ENCODE measurements at regions not wholly inside any gene's neighbourhood (a gene's known extent, or its start where the extent isn't known, plus 50 kb on each side); places are given as distances from the start of the nearest gene placed in this dataset.

DNA sequence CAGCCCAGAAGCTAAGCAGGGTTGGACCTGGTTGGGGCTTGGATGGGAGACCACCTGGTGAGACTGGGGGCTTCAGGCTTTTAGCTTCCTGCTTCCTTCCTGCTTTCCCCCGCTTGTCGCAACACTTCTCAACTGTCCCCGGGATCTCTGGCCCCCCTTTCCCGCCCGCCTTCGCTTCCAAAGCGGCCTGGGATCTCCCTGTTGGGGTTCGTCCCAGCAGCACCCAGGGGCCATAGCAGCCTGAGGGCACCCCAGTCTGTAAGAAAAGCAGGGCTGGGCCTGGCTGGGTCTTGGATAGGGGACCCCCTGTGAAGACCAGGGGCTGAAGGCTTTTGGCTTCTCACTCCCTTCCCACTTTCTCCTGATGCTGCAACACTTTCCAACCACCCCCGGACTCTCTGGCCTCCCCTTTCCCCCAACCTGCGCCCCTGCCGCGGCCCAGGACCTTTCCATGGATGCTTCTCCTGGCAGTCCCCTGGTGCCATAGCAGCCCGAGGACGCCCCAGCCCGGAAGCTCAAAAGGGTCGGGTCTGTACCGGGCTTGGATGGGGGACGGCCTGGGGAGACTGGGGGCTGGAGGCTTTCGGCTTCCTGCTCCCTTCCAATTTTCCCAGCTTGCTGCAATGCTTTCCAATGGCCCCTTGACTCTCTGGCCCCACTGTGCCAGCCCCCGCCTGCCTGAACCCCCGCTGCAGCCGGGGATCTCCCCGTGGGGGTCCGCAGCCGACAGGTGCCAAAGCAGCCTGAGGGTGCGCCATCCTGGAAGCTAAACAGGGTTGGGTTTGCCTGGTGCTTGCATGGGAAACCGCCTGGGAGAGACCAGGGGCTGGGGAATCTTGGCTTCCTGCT lies 2276.2 kb downstream of the TP53TG3F start:
- DNase-seq = no peak

DNA sequence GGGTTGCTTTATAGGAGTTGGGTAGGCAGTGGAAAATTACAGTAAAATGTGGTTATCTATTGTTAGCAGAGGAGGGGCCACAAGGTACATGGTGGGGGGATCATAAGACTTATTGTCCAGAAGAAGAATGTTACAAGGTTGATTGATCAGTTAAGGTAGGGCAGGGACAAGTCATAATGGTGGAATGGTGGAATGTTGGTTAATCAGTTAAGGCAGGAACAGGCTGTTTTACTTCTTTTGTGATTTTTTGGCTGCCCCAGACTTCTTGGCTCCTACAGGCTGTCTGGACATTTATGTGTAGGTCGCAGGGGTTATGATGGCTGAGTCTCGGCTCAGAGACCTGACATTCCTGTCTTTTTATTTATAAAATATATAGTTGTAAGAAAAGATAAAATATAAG lies 2277.1 kb downstream of the TP53TG3F start:
- DNase-seq = no peak

DNA sequence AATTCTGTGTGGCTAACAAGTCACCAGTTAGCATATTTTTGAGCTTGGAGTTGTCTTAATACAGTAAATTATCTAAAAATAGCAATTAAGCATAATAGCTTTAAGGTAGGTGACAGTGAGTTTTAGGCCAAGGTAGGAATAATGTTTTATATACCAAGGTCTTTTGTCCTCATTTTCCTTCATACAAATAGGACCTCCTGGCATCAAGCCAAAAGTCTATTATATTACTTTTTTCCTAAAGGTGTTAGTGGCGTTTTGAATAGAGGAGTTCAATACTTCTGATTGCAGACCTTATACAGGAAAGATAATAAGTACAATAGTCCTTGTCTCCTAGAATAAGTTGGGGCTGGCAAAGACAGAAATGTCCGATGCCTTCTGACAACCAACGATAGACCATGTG lies 2277.7 kb downstream of the TP53TG3F start:
- DNase-seq = no peak

DNA sequence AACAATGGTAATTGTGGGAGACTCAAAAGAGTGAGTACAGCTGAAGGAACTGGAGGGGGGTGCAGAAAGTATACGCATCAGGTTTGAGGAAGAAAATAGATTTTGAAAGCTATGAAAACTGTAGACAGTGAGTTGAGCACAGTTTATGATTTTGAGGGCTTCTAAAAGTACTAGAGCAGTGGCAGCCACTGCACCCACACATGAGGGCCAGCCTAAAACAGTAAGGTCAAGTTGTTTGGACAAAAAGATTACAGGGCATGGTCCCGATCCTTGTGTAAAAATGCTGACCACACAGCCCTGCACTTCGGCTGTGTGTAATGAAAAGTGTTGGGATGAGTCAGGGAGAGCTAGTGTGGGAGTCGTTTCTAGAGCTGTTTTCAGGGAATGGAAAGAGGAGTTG lies 2282.1 kb downstream of the TP53TG3F start:
- DNase-seq = no peak

DNA sequence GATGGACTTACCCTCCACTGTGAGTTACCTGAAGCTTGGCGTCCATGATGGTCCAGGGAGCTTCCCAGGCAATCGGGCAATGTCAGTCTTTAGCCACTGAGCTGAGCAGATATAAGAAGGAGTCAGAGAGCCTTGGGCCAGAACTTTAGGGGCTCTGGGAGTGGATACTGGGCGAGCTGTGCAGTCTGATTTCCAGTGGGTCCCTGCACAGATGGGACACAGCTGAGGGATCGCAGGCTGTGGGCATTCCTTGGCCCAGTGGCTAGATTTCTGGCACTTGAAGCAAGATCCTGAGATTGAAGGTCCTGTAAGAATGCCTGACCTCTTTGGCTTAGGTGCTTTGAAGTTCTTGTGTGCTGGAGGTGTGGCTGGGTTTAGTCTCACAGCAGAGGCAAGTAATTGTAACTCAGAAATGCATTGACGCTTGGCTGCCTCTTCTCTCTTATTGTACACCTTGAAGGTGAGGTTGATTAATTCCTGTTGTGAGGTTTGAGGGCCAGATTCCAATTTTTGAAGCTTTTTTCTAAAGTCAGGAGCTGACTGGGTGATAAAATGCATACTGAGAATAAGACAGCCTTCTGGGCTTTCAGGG lies 2283.8 kb downstream of the TP53TG3F start:
- no peak for DNase-seq

DNA sequence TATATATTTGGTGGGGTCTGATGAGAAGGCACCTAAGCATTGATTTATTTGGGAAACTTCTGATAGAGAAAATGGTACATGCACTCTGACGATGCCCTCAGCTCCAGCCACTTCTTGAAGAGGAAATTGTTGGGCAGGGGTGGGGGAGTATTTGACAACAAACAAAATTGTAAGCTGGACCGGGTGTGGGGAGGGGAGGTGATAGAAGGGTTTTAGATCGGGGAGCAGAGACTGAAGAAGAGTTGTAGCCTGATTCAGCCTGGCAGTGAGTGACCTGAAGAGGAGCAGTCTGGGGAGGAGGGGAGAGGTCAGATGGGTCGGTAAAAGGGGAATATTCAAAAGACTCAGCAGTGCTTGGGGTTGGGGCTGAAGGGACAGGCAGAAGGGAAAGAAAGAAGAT lies 2284.7 kb downstream of the TP53TG3F start:
- no peak for DNase-seq

DNA sequence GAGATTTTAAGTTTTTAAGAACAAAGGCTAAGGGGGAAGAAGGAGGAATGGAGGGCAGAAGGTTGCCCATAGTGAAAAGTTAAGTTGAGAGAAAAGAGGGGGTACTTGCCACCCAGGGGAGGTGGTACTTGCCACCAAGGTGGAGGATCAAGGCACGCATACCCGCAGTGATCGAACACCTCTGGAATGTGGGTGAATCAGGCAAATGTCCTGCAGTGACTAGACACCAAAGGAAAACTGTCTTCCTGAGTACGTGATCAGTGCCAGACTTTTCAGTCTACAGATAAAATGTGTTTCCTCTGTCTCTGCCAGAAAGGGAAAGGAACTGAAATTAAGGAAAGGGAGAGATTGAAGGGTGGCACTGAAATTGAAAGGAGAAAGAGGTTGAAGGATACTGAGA lies 2285.3 kb downstream of the TP53TG3F start:
- no peak for DNase-seq

DNA sequence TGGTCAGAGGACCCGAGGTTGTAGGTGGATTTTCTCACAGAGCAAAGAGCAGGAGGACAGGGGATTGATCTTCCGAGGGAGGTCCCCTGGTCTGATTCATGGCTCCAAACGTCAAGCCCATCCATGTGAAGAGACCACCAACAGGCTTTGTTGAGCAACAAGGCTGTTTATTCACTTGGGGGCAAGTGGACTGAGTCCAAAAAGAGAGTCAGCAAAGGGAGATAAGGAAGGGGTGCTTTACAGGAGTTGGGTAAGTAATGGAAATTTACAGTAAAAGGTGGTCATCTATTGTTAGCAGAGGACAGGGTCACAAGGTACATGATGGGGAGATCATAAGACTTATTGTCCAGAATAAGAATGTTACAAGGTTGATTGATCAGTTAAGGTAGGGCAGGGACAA lies 2285.8 kb downstream of the TP53TG3F start:
- no peak for DNase-seq

DNA sequence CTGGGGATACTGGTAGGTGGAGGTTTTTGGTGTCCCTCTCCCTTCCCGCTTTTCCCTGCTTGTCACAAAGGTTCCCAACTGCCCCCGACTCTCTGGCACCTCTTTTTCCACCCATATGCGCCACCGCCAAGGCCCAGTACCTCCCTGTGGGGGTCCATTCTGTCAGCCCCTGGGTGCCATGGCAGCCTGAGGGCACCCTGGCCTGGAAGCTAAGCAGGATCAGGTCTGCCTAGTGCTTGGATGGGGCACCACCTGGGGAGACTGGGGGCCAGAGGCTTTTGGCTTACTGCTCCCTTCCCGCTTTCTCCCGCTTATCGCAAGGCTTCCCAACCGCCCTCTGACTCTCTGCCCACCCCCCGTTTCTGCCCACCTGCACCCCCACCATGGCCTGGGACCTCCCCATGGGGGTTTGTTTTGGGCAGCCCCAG lies 2286.4 kb downstream of the TP53TG3F start:
- no peak for DNase-seq

DNA sequence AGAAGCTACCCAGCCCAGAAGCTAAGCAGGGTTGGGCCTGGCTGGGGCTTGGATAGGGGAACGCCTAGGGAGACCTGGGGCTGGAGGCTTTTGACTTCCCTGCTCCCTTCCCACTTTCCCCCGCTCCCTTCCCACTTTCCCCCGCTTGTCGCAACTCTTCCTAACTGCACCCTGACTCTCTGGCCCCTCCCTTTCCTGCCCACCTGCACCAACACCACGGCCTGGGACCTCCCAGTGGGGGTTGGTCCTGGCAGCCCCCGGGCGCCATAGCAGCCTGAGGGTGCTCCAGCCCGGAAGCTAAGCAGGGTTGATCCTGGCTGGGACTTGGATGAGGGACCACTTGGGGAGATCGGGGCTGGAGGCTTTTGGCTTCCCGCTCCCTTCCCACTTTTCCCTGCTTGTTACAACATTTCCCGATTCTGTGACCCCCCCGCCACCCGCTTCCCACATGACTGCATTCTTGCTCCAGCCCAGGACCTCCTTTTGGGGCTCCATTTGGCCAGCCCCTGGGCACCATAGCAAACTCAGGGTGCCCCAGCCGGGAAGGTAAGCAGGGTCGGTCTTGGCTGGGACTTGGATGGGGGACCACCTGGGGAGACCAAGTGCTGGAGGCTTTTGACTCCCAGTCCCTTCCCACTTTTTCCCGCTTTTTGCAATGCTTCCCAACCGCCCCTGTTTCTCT lies 2287.0 kb downstream of the TP53TG3F start:
- no peak for DNase-seq

DNA sequence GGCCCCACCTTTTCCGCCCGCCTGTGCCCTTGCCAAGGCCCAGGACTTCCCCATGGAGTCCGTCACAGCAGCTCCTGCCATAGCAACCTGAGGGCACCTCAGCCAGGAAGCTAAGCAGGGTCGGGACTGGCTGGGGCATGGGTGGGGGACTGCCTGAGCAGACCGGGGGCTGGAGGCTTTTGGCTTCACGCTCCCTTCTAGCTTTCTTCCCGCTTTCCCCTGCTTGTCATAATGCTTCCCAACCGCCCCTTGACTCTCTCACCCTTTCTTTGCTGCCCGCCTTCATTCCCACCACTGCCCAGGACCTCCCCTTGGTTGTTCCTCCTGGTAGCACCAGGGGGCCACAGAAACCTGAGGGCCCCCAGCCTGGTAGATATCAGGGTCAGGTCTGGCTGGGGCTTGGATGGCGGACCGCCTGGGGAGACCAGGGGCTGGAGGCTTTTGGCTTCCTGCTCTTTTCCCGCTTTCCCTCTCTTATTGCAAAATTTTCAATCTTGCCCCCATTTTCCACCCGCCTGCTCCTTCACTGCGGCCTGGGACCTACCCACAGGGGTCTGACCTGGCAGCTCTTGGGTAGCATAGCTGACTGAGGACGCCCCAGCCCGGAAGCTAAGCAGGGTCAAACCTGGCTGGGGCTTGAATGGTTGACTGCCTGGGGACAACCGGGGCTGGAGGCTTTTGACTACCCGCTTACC lies 2287.7 kb downstream of the TP53TG3F start:
- DNase-seq = no peak

DNA sequence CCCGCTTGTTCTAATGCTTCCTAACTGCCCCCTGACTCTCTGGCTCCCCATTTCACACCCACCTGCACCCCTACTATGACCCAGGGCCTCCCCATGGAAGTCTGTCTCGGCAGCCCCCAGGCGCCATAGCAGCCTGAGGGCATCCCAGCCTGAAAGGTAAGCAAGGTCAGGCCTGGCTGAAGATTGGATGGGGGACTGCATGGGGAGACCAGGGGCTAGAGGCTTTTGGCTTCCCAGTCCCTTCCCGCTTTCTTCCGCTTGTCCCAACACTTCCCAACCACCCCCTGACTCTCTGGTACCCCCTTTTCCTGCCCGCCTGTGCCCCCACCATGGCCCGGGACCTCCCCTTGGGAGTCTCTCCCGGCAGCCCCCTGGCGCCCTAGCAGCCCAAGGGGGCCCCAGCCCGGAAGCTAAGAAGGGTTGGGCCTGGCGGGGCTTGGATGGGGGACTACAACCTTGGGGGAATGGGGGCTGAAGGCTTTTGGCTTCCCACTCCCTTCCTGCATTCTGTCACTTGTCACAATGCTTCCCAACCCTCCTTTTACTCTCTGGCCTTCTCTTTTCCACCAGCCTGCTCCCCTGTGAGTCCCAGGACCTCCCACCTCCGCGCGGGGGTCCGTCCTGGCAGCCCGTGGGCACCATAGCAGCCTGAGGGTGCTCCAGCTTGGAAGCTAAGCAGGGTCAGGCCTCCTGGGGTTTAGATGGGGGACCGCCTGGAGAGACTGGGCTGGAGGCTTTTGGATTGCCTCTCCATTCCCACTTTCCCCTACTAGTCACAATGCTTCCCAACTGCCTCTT lies 2288.4 kb downstream of the TP53TG3F start:
- no peak for DNase-seq

DNA sequence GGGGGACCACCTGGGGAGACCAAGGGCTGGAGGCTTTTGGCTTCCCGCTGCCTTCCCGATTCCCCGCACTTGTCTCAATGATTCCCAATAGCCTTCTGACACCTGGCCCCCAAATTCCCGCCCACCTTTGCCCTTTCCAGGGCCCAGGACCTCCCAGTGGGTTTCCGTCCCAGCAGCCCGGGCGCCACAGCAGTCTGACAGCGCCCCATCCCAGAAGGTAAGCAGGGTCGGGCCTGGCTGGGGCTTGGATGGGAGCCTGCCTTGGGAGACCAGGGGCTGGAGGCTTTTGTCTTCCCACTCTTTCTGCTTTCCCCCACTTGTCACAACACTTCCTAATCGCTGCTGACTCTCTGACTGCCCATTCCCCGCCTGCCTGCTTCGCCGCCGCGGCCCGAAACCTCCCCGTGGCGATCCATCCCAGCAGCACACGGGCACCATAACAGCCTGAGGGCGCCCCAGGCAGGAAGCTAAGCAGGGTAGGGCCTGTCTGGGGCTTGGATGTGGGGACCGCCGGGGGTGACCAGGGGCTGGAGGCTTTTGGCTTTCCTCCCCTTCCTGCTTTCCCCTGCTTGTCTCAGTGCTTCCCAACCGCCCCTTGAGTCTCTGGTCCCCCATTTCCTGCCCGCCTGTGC lies 2289.3 kb downstream of the TP53TG3F start:
- no peak for DNase-seq

DNA sequence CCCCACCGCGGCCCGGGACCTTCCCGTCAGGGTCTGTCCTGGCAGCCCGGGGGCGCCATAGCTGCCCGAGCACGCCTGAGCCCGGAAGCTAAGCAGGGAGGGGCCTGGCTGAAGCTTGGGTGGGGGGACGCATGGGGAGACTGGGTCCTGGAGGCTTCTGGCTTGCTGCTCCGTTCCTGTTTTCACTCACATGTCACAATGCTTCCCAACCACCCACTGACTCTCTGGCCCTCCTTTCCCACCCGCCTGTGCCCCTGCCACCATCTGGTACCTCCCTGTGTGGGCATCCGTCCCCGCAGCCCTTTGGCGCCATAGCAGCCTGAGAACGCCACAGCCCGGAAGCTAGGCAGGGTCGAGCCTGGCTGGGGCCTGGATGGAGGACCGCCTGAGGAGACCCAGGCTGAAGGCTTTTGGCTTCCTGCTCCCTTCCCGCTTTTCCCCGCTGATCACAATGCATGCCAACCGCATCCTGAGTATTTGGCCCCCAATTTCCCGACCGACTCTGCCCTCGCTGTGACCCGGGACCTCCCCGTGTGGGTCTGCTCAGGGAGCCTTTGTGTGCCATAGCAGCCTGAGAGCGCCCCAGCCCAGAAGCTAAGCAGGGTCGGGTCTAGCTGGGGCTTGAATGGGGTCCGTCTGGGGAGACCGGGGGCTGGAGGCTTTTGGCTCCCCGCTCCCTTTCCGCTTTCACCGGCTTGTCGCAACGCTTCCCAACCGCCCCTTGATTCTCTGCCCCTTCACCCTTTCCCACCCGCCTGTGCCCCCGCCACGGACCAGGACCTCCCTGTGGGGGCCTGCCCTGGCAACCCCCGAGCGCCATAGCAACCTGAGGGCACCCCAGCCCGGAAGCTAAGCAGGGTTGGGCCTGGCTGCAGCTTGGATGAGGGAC lies 2290.1 kb downstream of the TP53TG3F start:
- DNase-seq = no peak

DNA sequence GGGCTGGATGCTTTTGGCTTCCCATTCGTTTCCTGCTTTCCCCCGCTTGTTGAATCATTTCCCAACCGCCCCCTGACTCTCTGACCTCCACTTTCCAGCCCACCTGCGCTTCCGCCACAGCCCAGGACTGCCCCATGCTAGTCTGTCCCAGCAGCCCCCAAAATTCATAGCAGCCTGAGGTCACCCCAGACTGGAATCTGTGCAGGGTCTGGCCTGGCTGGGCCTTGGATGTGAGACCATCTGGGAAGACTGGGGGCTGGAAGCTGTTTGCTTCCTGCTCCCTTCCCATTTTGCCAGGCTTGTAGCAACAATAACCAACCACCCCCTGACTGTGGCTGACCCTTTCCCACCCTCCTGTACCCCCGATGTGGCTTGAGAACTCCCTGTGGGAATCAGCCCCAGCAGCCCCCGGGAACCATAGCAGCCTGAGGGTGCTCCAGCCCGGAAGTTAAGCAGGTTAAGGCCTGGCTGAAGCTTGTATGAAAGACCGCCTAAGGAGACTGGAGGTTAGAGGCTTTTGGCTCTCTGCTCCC lies 2290.8 kb downstream of the TP53TG3F start:
- DNase-seq = no peak

DNA sequence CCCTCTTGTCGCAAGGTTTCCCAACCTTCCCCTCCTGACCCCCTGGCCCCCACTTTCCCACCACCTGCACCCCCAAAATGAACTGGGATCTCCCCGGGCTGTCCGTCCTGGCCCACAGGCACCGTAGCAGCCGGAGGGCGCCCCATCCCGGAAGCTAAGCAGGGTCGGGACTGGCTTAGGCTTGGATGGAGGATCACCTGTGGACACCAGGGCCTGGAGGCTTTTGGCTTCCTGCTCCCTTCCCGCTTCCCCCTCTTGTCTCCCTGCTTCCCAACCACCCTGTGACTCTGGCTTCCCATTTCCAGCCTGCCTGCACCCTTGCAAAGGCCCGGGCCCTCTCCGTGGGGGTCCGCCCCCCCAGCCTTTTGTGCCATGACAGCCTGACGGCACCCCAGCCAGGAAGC lies 2291.3 kb downstream of the TP53TG3F start:
- DNase-seq = no peak

DNA sequence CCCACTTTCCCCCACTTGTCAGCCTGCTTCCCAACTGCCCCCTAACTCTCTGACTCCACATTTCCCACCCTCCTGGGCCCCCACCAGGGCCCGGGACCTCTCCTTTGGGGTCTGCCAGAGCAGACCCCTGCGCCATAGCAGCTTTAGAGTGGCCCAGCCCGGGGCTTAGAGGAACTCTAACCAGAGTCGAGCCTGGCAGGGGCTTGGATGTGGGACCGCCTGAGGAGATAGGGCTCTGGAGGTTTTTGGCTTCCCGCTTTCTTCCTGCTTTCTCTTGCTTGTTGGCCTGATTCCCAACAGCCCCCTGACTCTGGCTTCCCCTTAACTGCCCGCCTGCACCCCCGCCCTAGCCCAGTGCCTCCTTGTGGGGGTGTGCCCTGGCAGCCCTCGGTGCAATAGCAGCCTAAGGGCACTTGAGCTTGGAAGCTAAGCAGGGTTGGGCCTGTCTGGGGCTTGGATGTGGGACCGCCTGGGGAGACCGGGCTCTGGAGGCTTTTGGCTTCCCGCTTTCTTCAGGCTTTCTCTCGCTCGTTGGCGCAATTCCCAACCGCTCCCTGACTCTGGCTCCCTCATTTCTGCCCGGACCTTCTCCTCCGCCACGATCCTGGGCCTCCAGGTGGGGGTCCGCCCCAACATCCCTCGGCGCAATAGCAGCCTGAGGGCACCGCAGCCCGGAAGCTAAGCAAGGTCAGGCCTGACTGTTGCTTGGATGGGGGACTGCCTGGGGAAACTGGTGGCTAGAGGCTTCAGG lies 2292.0 kb downstream of the TP53TG3F start:
- DNase-seq = no peak

DNA sequence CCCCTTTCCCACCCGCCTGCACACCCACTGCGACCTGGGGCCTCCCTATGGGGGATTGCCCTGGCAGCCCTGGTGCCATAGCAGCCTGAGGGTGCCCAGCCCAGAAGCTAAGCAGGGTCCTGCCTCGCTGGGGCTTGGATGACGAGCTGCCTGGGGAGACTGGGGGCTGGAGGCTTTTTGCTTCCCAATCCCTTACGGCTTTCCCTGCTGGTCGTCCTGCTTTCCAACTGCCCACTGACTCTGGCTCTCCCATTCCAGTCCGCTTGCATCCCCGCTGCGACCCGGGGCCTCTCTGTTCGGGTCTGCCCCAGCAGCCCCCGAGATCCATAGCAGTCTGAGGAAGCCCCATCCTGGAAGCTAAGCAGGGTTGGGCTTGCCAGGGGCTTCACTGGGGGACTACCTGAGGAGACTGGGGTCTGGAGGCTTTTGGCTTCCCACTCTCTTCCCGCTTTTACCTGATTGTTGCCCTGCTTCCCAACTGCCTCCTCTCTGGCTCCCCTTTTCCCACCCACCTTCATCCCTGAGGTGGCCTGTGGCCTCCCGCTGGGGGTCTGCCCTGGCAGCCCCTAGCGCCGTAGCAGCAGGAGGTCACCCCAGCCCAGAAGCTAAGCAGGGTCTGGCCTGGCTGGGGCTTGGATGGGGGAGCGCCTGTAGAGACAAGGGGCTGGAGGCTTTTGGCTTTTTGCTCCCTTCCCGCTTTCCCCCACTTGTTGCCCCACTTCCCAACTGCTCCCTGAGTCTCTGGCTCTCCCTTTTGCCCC lies 2292.8 kb downstream of the TP53TG3F start:
- no peak for DNase-seq

All from dermis blood vessel endothelial cell (primary cell).